ENCODE measurements at regions not wholly inside any gene's neighbourhood (a gene's known extent, or its start where the extent isn't known, plus 50 kb on each side); places are given as distances from the start of the nearest gene placed in this dataset.

GRCh38 chr2:172323861-172324597, 103.4 kb upstream of the ITGA6 start:
- TF ChIP-seq, protein P1, sequence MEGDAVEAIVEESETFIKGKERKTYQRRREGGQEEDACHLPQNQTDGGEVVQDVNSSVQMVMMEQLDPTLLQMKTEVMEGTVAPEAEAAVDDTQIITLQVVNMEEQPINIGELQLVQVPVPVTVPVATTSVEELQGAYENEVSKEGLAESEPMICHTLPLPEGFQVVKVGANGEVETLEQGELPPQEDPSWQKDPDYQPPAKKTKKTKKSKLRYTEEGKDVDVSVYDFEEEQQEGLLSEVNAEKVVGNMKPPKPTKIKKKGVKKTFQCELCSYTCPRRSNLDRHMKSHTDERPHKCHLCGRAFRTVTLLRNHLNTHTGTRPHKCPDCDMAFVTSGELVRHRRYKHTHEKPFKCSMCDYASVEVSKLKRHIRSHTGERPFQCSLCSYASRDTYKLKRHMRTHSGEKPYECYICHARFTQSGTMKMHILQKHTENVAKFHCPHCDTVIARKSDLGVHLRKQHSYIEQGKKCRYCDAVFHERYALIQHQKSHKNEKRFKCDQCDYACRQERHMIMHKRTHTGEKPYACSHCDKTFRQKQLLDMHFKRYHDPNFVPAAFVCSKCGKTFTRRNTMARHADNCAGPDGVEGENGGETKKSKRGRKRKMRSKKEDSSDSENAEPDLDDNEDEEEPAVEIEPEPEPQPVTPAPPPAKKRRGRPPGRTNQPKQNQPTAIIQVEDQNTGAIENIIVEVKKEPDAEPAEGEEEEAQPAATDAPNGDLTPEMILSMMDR (IDR thresholded peaks at IDR 0.05): no peak
- Histone ChIP-seq H3K4me2 (replicated peaks; ENCODE audit: extremely low read depth, low read length, poor library complexity, severe bottlenecking) (no peak overlapping the region), H4K20me1 (ENCODE audit: insufficient read depth, low read length) (no peaks in the 10 kb centered on the region), H3K36me3 (replicated peaks in 1 of 2; ENCODE audit: control insufficient read depth in 1 of 2, insufficient read depth in 2 of 2, low read length in 2 of 2) (no peaks in the 10 kb centered on the region), H3K9me3 (replicated peaks in 1 of 2; ENCODE audit: control insufficient read depth in 1 of 2, insufficient read depth in 1 of 2, low read length in 2 of 2) (no peaks in the 10 kb centered on the region), H3K4me3 (replicated peaks in 1 of 3; ENCODE audit: low read depth in 2 of 3, low read length in 3 of 3) (no peak overlapping the region), H2AFZ (ENCODE audit: insufficient read depth, low read depth, low read length, poor library complexity, severe bottlenecking) (no peak overlapping the region), H3K9ac (ENCODE audit: insufficient read depth, low read length, poor library complexity, severe bottlenecking) (no peak overlapping the region), H3K27ac (ENCODE audit: low read depth in 1 of 2, low read length in 2 of 2) (no peak overlapping the region), H3K79me2 (ENCODE audit: insufficient read depth, low read length) (no peaks in the 10 kb centered on the region), H3K4me1 (ENCODE audit: control insufficient read depth in 1 of 2, insufficient read depth in 2 of 2, low read length in 2 of 2) (no peaks in the 10 kb centered on the region), H3K27me3 (ENCODE audit: control insufficient read depth in 2 of 2, insufficient read depth in 2 of 2, low read length in 2 of 2) (no peaks in the 10 kb centered on the region)
- WGBS (ENCODE audit: insufficient coverage): 87% methylated on average over 6 of the region's 10 CpGs
- Mint-ChIP-seq H3K4me3 (no peak overlapping the region), H3K9me3 (no peaks in the 10 kb centered on the region), H3K27me3 (ENCODE audit: low read depth in 3 of 3) (peaks cover 0 to 5% (median 0%) of the 10 kb centered on the region in 3 donors), H3K4me1 (peaks cover 8% of the 10 kb centered on the region), H3K27ac (no peak overlapping the region), H3K36me3 (no peaks in the 10 kb centered on the region)
- DNase-seq: no peak
- intact Hi-C loops (cut with micrococcal nuclease): no loop called here

DNA sequence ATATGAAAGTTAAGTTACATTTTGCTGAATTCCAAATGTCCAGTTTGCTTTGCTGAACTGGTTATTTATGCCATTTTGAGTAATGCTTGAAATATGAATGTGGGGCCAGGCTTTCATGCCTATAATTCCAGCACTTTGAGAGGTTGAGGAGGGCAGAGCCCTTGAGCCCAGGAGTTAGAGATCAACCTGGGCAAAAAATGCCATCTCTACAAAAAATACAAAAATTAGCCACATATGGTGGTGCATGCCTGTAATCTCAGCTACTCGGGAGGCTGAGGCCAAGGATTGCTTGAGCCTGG, 101.2 kb upstream of the ITGA6 start:
- no peak overlapping the region for H3K4me3 Mint-ChIP-seq

More for the DNA sequence above, 101.2 kb upstream of the ITGA6 start:
- no peak overlapping the region for H3K27ac Mint-ChIP-seq
- no peak for DNase-seq
- H3K4me1 Mint-ChIP-seq: peaks cover 22% of the 10 kb centered on the region
- WGBS (ENCODE audit: insufficient coverage): no CpG with 5 or more reads among the region's 1 CpG
- TF ChIP-seq, protein P1 (IDR thresholded peaks at IDR 0.05): no peak
- H3K4me1 ChIP-seq (ENCODE audit: control insufficient read depth in 1 of 2, insufficient read depth in 2 of 2, low read length in 2 of 2): peaks cover 7% of the 10 kb centered on the region in 2 donors
- no peaks in the 10 kb centered on the region for H3K27me3 ChIP-seq (ENCODE audit: control insufficient read depth in 2 of 2, insufficient read depth in 2 of 2, low read length in 2 of 2)
- H3K27ac ChIP-seq (ENCODE audit: low read depth in 1 of 2, low read length in 2 of 2): no peak overlapping the region
- H3K4me2 ChIP-seq (replicated peaks; ENCODE audit: extremely low read depth, low read length, poor library complexity, severe bottlenecking): no peak overlapping the region
- H3K9ac ChIP-seq (ENCODE audit: insufficient read depth, low read length, poor library complexity, severe bottlenecking): no peak overlapping the region
- no peaks in the 10 kb centered on the region for H3K36me3 ChIP-seq (replicated peaks in 1 of 2; ENCODE audit: control insufficient read depth in 1 of 2, insufficient read depth in 2 of 2, low read length in 2 of 2)
- no peaks in the 10 kb centered on the region for H3K79me2 ChIP-seq (ENCODE audit: insufficient read depth, low read length)
- no peaks in the 10 kb centered on the region for H4K20me1 ChIP-seq (ENCODE audit: insufficient read depth, low read length)
- H3K9me3 ChIP-seq (replicated peaks in 1 of 2; ENCODE audit: control insufficient read depth in 1 of 2, insufficient read depth in 1 of 2, low read length in 2 of 2): no peaks in the 10 kb centered on the region
- no peak overlapping the region for H2AFZ ChIP-seq (ENCODE audit: insufficient read depth, low read depth, low read length, poor library complexity, severe bottlenecking)
- intact Hi-C loops (cut with micrococcal nuclease): no loop called here
- H3K4me3 ChIP-seq (replicated peaks in 1 of 3; ENCODE audit: low read depth in 2 of 3, low read length in 3 of 3): no peak overlapping the region
- H3K27me3 Mint-ChIP-seq (ENCODE audit: low read depth in 3 of 3): peaks cover 0 to 5% (median 0%) of the 10 kb centered on the region in 3 donors
- no peaks in the 10 kb centered on the region for H3K36me3 Mint-ChIP-seq
- peaks cover 0 to 1% (median 0%) of the 10 kb centered on the region in 7 donors for H3K9me3 Mint-ChIP-seq
